Activated T-cell treated with anti-CD3 and anti-CD28 coated beads for 24 hours (primary cell): ENCODE measurements at regions not wholly inside any gene's neighbourhood (a gene's known extent, or its start where the extent isn't known, plus 50 kb on each side); places are given as distances from the start of the nearest gene placed in this dataset.

Experiments
- DNase-seq: peaks from one replicate; pipeline ENCODE4 v3.0.0-alpha.2; 2020; ENCODE audit warnings: low read depth

DNA sequence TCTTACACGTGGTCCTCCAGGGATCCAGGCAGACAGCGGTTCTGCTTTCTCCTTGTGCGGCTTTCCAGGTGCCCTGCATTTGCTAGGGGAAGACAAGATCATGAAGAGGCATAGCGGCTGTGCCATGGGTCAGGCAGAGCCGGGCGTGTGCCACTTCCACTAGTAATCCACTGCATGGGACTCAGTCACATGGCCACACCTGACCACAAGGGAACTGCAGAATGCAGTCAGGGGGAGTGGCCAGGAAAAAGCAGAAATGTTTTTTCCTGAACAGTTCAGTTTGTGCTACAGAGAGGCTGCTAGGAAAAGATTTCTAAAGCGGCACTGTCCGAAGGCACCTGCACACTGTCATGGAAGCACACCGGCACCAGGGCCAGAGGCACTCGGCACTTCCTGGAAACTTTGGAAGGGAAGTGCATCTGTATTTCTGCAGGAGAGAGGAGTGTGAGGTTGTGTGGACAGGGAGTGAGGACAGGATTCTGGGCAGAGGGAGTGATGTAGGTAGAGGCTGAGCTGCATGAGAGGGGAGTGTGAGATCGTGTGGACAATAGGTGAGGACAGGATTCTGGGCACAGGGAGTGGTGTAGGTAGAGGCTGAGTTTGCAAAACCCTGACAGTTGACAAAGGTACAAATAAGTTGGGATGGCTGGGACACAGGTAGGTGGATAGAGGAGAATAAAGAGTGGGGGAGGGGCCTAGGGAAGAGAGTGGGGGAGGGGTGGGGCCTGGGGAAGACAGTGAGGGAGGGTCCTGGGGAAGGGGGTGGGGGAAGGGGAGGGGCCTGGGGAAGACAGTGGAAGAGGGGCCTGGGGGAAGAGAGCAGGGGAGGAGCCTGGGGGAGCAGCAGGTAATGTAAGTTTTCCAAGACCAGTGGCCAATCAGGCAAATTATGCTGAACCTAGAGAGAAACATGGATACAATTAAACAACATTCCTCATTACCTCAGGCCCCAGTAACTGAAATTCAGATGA, 1436.3 kb downstream of the TBC1D22A start:
- DNase-seq = no peak

DNA sequence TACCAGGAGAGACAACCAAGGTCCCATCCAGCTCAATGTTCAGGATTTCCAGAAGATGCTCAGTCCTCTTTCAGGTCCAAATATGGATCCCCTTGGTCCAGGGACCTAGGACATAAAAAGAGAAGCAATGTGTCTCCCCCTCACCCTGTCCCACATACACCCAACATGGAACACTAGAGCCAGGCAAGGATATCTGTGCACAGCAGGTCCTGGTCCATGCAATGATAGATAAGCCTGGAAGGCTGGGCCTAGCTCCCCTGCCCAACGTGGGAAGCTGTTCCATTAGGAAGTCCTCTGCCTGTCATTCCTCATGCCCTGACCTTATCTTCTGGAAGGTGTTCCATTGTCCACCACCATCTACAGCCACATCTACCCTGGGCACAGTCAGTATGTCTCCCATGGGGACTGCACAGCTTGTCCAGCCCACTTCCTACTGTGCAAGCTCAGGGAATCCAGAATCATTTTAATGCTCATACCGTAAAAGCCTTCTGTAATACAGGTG, 1434.8 kb downstream of the TBC1D22A start:
- DNase-seq = no peak

GRCh38 chr22:48192920-48193319, 1430.5 kb downstream of the TBC1D22A start:
- no peak for DNase-seq

- no peak for DNase-seq
Measured at GRCh38 chr22:48192071-48192470, 1429.6 kb downstream of the TBC1D22A start.

GRCh38 chr22:48188231-48188721, 1425.8 kb downstream of the TBC1D22A start:
- DNase-seq = no peak

- no peak for DNase-seq
Measured at GRCh38 chr22:48187356-48187755, 1424.9 kb downstream of the TBC1D22A start.

DNA sequence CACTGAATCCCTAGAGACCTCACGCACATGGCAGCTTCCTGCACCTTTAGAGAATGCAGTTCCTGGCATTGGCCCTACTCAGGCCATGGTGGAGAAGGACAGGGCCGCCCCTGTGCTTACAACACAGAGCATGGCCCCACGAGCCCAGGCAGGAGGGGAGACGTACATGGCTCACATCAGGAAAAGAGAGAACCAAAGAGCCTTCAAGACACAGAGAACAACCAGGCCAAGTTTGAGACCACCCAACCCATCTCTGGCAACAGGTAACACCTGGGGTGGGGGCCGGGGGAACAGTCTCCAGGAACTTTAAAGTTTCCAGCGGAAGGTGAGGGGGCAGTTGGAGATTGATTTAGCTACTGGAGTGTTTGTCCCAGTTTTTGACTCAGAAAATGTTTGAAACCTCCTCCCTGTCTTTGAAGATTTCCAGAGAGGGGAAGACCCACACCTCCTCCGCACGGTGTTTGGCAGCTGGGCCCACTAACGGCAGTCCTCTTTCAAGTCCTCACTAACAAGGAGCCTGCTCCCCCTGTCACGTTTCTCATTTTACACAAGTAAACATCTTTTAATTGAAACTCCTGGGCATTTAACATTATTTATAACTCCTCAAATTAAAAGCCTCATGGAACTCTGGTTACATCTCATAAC, 1423.8 kb downstream of the TBC1D22A start:
- no peak for DNase-seq

GRCh38 chr22:48185071-48186055, 1422.9 kb downstream of the TBC1D22A start:
- DNase-seq = no peak

DNA sequence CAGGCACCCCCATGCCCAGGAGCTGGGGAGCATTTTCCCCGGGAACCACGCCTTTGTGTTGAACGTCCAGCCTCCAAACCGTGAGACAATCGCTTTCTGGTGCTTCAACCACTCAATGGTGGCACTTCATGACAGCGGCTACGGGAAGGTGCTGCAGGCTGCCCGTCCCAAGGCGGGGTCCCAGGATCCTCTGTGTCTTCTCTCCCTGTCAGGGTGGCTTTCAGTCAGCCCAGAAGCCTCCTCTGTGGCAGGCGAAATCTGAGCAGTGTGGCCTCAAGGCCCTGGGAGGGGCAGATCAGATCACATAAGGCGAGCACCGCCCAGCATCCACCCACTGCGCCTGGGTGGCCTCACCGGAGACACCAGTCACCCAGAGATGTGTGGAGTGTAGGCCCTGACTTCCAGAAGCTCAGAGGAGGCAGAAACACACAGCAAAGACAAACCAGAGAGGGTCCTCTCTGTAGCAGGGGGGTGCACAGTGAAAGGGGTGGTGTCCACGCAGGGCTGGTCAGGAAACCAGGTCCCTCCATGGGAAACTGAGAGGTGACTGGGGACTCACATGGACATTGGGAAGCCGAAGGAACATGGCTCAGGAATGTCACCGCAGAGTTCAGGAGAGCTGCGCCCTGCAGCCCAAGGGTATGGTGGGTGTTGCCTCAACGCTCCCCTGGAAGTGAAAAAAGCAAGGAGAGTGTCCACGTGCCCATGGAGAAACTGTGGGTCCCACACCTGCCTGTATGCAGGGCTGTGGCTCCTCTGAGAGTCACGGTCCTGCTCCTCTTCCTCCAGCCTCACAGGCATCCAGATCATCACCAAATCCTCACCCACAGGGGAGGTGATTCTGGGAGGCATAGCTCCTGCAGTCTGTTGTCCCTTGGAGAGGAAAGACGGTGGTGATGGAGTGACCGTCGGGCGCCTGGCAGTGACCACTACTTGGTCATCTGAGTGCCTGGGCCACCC, 1420.7 kb downstream of the TBC1D22A start:
- DNase-seq = no peak

DNA sequence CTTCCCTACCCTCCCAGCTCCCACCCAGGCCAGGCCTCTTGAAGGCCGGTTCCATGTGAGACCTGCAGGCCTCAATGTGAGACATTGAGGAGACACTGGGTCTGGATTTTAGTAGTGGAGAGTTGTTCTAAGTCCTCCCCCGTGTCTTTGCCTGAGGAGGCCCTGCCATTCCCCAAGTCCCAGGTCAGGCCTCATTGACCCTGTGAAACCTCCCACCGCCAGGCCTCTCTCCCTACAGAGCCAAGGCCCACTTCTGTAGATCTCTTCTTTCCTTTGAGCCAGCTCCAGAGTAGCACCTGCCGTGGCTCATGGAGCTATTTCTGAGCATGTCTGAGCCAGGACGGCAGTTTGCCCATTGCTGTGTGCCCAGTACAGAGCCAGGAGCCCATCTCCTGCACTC, 1419.6 kb downstream of the TBC1D22A start:
- no peak for DNase-seq

- DNase-seq = no peak
Measured at GRCh38 chr22:48181263-48181955, 1419.0 kb downstream of the TBC1D22A start.

GRCh38 chr22:48180631-48181030, 1418.2 kb downstream of the TBC1D22A start:
- no peak for DNase-seq

DNA sequence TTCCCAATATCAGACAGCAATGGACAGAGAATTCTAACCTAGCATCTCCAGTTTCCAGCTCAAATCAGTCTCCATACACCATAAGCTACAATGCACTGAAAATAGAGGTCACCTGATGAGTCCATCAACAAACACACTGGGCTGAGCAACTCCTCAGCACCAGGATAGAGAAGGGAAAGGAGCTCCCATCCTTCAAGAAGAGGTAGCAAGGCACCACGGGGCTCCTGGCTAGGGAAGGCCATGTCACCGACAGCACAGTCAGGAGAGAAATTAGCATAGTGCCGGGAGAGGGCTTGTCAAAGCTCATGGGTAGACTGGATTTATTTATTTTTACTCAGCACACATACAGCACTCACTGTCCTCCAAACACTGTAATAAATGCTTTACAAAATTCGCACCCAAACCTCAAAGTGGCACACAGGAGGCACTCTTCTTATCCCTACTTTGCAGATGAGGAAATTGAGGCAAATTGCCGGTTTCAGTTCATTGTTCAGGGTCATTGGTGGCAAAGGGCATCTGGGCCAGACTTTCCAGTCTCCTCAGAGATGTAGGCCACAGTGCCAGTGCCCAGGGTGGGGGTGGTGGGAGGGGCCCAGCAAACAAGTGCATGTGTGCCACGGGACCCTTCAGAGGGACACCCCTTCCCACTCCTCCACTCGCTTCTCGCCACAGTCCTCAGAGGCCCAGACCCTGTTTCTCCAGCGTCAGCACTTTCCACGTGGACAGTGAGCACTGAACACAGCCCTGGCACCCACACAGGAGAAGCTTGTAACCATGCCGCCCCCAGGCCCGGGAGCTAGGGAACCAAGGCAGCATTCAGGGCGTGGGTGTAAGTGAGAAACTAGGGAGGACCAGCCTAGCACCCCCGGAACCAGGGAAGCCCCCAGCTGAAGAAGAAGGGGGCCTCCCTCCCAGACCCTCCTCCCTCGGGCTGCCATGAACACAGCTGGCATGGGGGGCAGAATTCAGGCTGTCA, 1417.4 kb downstream of the TBC1D22A start:
- DNase-seq = no peak

- DNase-seq = no peak
Measured at GRCh38 chr22:48178536-48178935, 1416.1 kb downstream of the TBC1D22A start.

- no peak for DNase-seq
Measured at GRCh38 chr22:48177631-48178030, 1415.2 kb downstream of the TBC1D22A start.

DNA sequence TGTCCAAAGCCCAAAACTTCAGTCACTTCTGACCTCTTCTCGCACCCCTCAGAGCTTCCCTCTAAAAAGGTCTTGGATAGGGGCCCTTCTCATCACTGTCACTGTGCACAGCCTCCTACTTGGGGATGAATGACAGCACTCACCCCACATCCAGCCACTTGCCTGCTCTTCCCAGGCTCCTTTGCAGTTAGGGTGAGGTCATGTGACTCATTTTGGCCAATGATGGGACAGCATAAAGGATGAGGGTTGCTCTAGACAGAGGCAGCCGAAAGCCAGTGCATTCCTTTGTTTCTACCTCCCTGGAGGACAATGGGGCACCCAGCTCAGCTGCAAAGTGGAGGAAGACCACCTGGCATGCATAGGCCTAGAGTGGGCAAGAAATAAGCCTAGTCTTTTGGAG, 1413.3 kb downstream of the TBC1D22A start:
- DNase-seq = no peak

DNA sequence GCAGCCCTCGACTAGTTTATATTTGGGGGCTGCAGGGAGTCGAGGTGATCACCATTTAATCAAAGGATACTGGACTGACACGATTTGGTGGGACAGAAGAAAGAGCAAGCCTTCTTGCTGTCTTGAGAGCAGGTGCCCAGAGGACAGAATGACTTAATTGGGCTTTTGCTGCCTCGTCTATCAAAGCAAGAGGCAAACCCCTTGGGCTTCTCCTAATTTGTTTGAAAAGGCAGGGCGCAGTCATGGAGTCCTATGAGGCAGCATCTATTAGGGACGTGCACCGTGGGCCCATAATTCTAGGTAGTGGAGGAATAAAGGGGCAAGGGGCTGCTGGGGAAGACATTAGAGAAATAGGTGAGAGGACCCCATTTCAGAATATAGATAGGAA, 1411.3 kb downstream of the TBC1D22A start:
- DNase-seq = no peak

DNA sequence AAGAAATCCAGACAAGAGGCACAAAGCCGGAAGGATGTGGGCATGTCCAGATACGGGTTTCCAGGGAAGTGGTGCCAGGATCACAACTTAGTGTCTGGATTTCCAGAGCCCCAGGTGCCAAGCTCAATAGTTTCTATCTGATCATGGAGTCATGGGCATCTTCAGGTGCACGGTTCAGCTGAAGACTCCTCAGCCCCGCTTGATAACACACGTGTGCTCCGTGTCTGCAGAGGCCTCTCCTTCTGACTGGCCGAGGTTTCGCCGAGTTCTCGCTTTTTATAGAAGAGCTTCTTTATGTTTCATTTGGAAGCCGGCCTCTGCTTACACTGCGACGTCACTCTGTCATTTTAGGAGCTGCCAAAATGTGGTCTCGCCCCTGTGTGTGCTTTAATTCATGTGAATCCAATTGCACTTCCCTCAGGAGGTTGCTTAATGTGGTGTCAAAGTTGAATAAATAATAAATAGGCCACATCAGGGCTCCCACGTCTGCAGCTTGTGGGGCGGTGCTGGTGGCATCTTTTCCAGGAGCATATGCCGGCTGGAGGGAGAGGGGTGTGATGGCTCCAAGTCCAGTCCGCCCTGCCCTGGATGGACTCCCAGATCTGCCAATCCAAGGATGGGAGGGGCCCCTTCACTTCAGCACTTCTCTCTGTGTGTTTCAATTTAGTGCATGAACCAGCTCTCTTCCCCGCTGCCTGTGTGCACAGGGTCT, 1410.8 kb downstream of the TBC1D22A start:
- DNase-seq = no peak
